NCI-H345 treated with DMSO at 0.1 percent for 48 hours (cell line): ENCODE measurements at regions not wholly inside any gene's neighbourhood (a gene's known extent, or its start where the extent isn't known, plus 50 kb on each side); places are given as distances from the start of the nearest gene placed in this dataset.

Source experiments
- DNase-seq: peaks from one replicate; lab custom pipeline; 2025; ENCODE audit not compliant: unreplicated experiment; lab: John Stamatoyannopoulos, UW

DNA sequence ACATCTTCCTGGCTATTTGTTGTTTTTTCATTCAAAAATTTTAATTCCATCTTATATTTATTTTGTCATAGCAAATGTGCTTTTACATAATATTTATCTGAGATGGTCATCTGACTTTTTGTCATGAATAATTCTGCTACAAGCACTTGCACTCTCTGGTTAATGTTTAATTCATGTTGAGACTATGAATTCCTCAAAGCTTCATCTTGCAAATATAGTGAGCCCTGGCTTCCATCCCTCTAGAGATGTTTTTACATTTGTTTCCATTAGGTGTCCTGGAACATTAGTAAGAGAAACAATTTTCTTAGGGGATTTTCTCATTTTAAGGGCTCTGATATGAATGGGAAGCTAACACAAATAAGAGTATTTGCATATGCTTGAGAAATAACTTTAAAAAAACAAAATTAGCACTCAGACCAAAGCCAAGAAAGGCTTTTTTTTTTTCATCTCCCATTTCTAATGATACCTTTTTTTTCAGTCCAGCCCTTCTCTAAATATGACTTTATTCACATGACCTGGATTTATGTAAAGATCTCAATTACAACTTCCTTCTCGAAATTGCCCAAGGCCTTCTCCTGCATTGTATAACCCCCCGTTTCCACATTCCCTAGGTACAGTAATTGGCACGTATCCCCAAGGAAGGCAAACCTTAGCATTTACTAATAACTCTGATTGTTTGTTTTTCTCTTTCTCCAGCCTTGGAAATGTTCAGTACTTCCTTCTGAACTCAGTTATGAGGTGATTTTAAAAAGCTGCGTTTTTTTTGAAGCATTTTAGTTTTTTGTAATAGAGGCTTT is 797.0 kb upstream of the GJE1 start:
- DNase-seq, result no peak

DNA sequence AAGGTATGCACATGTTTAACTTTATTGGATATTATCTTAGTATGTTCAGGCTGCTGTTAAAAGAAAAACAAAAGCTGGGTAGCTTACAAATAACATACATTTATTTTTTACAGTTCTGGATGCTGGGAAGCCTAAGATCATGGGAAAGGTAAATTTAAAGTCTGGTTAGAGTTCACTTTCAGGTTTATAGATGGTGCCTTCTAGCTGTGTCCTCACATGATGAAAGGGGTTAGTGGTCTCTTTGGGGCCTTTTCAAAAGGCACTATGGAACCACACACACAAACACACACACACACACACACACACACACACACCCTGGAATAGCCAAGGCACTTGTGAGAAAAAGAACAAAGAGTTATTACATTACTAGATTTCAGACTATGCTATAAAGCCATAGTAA is 805.8 kb upstream of the GJE1 start:
- DNase-seq, result no peak

DNA sequence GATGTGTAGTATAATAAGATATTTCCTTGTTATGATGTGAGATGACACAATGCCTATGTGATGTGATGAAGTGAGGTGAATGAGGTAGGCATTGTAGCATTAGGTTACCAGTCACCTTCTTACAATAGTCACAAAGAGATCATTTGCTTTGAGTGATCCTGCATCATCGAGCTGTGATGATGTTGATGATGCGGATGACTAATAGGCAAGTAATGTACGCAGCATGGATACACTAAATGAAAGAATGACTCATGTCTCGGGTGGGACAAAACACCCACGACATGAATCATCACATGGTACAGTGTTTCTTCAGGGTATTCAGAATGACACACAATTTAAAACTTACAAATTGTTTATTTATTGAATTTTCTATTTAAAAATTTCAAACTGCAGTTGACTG is 806.3 kb upstream of the GJE1 start:
- no peak for DNase-seq

DNA sequence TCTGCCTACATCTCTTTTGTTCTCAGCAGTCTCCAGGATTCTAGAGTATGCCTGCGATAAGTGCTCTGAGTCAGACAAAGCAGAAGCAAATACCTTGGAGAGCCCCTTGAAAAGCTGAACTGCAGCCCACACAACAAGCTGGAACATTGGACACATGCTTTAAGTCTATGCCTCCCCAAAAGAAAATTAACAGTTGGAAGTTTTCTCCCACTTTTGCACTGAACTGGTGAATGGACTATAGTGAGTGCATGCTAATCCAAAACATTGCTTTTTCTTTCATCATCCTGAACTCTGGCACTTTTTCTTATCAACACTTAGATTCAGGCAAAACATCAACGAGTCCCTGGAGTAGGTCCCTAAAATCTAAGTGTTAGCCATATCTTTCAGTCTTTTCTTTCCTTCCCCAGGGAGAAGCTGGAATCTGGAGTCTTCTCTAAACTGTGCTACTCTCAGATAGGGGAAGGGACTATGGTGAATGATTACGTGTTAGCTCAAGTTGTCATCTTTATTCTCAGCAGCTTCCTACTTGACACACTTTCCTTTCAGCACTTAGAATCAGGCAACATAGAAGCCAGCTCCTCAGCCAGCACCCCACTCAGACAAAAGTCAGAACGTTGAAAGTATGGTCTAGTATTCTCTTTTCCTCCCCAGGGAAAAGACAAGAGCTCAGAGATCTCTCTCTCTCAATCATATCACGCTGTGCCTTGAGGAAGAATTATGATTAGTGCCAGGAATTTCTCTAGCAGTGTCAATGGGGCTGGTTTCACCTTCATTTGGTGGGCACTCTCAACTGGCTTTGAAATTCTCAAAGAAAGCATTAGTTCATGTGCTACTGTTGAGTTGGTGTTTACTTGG is 811.0 kb upstream of the GJE1 start:
- DNase-seq, result no peak

DNA sequence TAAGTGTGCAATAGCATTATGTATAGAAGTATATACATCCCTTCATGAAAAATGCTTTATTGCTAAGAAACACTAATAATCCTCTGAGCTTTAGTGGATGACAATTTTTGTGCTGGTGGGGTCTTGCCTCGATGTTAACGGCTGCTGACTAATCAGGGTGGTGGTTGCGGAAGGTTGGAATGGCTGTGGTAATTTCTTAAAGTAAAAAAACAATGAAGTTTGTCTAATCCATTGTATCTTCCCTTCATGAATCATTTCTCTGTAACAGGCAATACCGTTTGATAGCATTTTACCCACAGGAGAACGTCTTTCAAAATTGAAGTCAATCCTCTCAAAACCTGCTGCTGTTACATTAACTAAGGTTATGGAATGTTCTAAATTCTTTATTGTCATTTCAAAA is 816.5 kb upstream of the GJE1 start:
- no peak for DNase-seq

DNA sequence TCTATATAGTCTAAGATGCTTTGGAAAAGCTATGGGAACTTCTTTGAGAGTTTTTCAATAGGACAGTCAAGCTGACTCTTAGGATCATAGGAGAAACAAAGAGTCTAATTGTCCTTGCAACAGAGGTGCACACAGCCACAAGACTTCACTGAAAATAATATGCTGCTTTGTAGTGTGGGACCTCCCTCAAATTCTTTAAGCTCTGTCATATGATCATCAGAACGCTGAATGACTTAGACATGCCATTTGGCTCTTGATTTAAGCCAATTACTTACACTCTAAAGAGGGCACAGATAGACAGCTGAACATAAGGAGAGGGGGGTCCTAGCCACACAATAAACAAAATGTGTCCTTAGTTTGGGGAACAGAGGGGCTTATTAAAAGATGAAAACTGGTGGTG is 818.7 kb upstream of the GJE1 start:
- DNase-seq, result no peak

DNA sequence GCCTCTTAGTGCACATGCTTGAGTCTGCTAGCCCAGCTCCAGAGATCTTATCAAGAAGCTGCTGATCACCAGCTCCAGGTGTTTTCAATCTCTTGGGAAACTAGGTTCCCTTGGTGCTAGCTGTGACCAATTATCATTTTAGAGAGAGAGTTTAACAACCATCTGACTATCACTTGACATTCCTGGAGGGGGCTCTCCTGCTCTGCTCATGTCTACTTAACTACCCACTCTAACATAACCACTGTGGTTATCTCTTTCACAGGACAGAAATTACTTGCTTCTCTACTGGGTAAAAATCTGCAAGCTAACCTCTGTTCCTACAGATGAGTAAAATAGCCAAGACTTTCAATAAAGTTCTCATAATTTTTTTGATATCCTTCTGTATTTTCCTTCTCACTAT is 823.4 kb upstream of the GJE1 start:
- DNase-seq, result no peak

DNA sequence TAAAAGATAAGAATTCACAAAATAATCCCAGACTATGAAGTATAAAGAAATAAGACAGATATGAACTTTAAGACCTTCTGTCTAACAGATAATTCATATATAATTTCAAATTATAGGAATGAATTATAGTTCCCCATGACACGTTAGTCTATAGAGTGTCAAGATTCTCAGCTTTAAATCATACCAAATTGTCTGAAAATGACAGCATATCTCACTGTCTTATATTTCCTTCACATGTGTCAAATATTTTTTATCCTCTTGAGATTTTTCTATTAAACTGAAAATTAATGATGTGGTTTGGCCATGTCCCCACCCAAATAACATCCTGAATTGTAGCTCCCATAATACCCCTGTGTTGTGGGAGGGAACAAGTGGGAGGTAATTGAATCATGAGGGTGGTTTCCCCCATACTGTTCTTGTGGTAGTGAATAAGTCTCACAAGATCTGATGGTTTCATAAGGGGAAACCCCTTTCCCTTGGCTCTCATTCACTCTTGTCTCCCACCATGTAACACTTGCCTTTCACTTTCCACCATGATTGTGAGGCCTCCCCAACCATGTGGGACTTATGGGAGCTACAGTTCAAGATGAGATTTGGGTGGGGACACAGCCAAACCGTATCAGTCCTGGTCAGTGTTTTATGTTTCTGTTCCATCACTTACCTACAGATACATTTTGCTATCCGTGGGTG is 825.3 kb upstream of the GJE1 start:
- no peak for DNase-seq

DNA sequence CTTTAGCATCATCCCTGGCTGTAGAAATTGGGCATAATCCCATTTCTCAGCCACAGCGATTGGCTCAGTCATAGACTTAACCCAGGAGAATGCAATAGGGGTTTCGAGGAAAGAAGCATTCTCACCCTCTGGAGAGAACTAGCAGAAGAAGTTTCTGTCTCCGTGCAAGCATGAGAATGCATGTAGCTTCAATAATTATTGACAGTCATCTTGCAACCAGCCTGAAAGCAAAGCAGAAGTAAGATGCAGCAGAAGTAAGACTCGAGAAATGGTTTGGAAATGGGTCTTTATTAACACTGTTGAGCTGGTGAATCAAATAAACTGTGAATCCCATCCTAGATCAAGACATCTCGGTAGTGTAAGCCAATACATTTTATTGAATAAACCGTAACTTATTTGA is 828.8 kb upstream of the GJE1 start:
- DNase-seq, result no peak

DNA sequence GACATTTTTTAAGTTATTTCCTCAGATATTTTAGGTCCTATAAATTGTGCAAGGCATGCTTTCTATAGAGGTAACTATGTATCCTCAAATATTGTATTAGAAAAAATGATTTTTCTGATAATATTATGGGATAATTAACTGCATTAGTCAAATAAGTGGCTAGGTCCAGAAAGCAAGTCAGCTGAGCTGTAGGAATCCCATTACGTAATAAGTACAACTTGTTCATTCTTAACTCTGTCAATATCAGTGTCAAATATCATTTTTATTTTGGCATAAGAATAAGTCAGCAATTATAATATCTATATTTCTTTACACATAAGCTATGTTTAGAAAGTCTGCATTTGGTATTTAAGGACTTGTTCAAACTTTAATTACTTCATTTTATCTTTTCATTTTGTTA is 830.9 kb upstream of the GJE1 start:
- no peak for DNase-seq

DNA sequence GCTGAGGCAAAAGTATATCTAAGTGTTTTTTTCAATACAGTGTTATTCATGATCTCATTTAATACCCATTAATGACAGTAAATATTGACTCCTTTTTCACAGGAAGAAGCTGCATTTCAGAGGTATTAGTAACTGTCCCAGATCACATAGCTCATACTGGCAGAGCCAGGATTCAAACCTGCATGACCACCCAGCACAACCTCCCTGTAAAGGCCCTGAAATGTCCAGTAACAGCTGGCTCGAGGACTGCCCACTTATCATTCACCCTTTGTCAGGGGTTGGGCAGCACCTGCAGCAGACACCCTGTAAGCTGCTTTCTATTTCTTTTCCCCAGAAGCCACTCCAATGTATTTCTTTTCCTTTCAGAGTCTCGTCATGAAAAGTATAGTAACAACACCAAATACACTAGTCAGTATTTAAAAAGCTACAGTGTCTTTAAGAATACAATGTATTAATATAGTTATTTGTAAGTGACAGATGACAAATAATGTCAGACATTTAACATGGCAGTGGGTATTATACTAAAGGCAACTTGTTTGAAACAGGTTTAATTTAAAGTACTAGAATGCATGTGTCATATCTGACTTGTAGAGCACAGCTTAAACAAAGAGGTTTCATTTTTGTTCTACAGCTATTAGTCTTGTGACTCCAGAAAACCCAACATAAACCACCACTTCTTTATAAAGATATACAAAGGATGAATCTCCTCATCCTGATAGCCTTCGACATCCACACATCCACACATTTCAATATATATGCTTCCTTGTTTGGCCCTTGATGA is 841.6 kb upstream of the GJE1 start:
- DNase-seq, result no peak

DNA sequence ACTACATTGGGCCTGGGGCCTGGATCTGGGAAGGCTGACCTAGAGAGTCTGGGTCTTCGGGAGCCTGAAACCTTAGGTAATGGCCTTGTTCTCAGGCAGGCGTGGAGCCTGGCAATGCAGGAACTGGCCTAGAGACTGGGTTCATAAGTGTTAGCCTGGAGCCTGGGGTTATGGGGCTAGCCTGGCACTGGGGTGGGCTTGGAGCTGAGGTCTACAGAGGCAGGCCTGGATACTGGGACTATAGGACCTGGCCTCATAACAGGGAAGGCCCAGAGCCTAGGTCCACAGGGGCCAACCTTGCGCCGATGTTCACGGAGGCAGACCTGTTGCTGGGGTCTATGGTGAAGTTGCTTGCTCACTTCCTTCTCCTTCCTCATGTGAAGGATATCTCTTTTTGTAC is 843.8 kb upstream of the GJE1 start:
- DNase-seq, result no peak

DNA sequence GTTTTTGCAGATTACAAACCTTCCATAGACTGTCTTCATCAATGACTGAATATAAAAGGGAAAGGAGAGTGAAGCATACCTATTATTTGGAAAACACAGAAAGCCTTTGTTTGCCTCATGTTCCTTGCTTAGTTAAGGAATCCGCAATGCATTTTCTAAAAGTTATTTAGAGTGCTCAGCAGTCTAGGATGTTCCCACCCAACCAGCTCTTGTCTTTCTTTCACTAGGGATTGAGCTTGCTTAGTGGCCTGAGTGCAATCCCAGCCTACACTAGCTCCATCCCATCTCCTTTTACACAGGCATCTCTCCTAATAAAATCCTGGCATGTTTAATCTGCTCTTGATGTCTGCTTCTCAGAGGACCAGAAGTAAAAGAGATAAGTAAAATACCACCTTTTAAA is 850.5 kb upstream of the GJE1 start:
- no peak for DNase-seq

DNA sequence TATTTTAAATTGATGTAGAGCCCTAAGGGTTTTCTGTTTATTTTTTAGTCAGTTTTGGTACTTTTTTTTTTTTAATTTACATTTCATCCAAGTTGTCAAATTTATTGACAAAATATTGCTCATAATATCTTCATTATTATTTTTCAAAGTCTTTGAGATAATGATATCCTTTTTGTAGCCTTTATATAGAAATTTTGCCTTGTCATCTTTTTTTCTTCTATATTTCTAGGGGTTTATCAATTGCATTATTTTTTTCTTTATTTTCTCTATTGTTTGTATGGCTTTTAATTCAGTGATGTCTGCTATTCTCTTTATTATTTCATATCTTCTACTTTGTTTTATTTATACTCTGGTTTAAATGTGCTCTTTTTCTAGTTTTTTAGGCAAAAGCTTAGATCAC is 863.0 kb upstream of the GJE1 start:
- DNase-seq, result no peak

DNA sequence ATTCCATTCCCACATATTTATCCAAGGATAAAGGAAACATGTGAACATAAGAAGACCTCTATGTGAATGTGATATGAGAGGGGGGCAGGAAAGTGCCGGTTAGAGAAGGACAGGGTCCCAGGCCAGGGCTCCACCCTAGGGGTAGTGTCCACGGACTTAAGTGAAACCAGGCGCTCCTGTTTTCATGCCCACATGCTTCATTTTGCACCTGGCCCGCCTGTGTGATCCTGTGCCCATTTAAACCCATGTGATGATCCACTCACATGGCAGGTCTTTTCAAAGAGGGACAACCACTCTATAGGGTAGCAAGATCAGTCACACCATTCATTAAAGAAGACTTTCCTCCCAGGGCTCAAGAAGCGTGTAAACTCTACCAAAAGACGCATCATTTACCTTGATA is 865.3 kb upstream of the GJE1 start:
- no peak for DNase-seq

DNA sequence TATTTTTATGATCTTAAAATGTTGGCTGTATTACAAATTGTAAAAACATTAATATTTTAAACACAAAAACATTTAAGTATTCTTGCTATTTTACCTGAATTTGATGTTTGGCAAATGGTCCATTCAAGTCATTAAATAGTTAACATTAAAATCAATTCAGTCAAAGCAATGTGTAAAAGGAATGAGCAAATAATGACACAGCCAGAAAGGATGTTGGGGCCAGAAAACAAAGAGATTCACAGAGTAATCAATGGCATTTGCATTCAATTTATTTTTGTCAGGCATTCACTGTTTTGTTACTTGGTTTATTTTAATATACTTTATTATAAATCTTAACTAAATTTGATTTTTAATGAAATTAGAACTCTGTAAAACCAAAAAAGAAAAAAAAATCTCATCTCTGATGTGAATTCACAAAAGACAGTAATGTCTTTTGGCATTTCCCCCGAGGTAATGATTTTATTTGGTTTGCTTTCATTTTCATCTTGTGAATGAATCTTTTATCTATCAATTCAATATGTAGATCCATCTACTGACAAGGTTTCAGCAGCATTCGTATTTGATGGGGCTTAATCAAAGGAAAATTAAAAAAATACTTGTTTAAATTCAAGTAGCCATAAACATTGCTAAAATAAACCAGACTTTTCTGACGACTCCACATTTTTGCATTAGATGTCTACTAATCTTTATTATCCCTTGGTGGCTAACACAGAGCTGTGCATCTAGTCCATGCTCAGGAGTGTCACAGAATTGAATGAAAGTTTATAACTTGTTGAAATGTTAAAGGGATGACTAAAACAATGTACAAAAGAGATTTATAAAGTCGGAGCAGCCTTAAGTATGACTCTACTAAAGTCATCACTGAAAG is 866.7 kb upstream of the GJE1 start:
- DNase-seq, result no peak

DNA sequence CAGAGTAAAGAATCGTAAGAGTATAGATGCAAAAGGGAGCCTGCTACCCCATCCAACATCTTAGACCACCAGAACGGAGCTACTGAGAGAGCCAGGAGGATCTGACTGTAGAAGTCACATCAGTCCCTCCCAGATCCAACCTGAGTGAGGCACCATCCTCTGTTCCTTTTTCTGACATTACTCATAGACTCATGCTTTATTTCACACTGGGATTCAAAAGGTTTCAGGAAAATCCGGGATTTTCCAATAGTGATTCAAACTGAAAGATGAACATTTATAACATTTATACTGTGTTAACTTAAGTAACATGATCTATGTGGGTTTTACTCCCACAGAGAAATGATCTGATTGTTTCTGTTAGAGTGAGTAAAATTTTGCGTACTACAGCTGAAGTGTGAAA is 868.6 kb upstream of the GJE1 start:
- no peak for DNase-seq

DNA sequence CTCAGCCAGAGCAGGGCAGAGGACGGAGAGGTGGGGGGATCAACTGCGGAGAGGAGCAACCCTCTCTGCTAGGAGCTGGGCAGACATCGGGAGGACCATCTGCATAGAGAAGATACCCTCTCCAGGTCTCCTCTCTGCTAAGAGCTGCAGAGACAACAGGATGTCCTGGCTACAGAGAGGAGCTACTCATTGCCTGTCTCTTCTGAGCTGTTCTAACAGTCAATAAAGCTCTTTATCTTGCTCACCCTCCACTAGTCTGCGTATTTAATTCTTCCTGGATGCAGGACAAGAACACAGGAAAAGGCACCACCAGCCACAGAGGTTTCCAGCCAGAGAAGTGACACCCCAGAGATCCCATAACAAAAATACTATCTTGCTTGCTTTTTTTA is 871.1 kb upstream of the GJE1 start:
- no peak for DNase-seq

DNA sequence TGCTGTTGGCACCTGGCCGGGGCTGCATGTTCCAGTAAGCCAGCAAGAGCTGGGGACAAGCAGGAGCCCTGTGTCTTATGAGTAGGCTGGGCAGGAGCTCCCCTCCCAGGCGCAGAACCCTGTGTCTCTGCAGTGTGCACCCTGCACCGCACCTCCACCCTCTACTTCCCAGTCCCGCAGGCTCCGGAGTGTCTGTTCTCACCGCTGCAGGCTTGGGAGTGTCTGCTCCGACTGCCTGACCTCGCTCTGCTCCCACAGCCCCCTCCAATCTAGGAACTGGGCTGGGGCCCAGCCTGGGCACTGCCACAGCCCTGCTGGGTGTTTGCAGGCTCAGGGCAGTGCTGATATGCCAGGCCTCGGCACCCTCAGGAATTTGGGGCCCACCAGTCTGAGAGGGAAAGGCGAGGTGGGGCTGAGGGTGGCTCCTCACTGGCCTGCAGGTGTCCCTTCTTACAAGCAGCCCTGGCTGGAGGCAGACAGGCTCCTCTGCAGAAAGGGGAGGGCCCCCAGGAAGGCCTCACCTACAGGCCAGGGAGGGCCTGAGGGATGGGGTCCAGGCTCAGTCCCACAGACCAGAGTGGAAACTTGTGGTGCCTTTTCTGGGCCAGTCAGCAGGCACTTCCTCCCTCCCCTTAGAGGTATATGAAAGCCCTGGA is 871.6 kb upstream of the GJE1 start:
- DNase-seq, result no peak

DNA sequence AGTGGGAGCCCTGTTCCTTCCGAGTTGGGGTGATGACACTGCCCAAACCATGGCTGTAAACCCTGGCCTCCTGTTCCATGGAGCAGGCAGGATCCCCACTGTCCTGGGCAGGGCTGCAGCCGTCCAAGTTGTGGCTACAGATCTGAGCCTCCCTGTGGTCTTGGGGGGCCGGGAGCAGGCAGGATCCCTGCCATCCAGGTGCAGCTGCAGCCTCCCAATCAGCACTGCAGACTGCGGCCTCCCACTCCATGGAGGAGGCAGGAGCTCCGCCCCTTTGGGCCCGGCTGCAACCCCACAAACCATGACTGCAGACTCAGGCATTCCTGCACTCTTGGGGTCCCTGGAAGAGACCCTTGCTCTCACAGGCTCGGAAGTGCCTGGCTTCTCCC is 872.1 kb upstream of the GJE1 start:
- DNase-seq, result no peak
